ENCODE measurements at regions not wholly inside any gene's neighbourhood (a gene's known extent, or its start where the extent isn't known, plus 50 kb on each side); places are given as distances from the start of the nearest gene placed in this dataset.

DNA sequence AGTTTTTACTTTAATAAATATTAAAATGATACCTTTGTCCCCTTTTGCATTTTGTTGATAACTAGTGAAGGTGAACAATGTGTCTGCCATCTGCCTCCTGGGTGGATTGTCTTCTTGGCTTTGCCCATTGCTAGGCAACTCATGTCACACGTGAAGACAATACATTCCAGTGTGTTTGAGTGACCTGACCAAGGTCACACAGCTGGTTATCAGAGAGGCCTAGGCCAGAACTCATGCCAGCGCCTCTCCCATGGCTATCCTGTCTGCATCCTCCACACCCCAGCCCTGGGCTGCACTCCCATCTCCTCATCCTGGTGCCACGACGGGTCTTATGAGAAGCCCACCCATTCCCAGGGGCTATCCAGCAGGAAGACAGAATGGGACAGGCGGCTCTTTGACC lies 108.7 kb downstream of the PLCE1 start:
- TF ChIP-seq, protein P1, sequence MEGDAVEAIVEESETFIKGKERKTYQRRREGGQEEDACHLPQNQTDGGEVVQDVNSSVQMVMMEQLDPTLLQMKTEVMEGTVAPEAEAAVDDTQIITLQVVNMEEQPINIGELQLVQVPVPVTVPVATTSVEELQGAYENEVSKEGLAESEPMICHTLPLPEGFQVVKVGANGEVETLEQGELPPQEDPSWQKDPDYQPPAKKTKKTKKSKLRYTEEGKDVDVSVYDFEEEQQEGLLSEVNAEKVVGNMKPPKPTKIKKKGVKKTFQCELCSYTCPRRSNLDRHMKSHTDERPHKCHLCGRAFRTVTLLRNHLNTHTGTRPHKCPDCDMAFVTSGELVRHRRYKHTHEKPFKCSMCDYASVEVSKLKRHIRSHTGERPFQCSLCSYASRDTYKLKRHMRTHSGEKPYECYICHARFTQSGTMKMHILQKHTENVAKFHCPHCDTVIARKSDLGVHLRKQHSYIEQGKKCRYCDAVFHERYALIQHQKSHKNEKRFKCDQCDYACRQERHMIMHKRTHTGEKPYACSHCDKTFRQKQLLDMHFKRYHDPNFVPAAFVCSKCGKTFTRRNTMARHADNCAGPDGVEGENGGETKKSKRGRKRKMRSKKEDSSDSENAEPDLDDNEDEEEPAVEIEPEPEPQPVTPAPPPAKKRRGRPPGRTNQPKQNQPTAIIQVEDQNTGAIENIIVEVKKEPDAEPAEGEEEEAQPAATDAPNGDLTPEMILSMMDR (conservative IDR thresholded peaks at IDR 0.05; ENCODE audit: low read depth): no peak
- POLR2A ChIA-PET (ENCODE audit: low non-redundant PET): no interaction called here
- CTCF ChIA-PET: no interaction called here
- H3K27ac ChIP-seq: no peak overlapping the region
- DNase-seq (ENCODE audit: low spot score): no peak

DNA sequence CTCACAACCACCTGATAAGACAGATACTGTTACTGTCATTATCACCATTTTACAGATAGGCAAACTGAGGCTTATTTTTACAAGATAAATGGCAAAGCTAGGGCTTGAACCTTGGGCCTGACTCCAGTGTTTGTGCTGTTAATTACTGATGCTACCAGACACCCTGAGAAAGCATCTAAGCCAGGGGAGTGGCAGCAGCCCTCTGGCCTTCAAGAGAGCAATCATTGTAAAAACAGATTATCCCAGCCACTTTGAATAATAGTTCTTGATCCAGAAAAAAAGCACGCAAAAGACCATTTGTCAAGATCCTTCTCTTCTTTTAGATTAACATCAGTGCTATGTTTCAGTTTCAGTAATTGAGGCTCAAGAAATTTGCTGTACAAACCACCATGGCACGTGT lies 109.5 kb downstream of the PLCE1 start:
- CTCF ChIA-PET: no interaction called here
- TF ChIP-seq, protein P1 (conservative IDR thresholded peaks at IDR 0.05; ENCODE audit: low read depth): no peak
- POLR2A ChIA-PET (ENCODE audit: low non-redundant PET): no interaction called here
- H3K27ac ChIP-seq: no peak overlapping the region
- no peak for DNase-seq (ENCODE audit: low spot score)

DNA sequence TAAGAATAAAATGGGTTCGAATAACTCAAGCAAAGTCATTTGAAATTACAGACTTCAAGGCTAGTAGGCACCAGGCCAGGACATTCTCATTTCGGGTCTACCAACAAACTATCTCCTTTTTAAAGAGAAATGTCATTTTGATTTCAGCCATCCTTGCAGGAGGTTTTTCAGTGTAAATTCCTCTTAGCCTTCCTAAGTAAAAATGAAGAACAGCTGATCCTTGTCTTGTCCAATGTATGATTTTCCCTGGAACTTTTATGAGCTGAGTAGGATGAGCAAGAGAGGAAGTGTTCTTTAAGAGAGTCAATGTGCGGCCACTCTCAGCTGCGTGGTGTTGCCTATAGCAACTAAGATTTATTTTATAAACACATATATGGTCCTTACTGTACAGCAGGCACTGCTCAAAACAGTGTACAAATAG lies 110.1 kb downstream of the PLCE1 start:
- TF ChIP-seq, protein P1 (conservative IDR thresholded peaks at IDR 0.05; ENCODE audit: low read depth): no peak
- CTCF ChIA-PET: interaction anchor here (0.6 kb wide), 1 partner anchor 834 kb away, joined by 4 read pairs; no protein-coding TSS in a partner anchor
- DNase-seq (ENCODE audit: low spot score): no peak
- POLR2A ChIA-PET (ENCODE audit: low non-redundant PET): no interaction called here
- no peak overlapping the region for H3K27ac ChIP-seq

DNA sequence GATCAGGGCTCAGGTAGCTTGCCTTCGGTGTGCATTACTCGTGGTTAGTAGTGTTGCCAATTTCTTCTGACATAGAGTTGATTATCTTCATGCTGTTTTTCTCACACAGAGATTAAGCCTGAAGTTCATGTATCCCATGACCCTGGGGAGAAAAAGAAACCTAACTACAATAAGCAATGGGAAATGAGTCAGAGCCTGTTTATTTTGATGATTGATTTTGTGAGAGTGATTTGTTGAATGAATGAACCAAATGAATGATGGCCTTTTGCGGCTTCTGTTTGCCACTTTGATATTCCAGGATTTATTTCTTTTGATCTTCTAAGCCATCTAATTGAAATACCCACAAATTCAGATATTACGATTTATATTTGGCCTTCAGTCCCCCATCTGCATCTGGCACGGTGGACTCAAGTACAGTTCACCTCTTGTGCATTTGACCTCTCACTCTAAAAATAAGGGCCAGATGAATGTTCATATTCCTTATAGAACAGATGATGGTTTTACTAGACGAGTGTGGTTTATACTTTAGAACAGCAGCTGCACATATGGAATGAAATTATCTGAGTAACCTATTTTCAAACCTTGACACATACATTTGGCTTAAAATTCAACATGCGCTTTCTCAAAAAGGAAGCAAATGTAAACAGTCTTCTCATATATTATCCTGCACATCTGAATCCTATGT lies 110.7 kb downstream of the PLCE1 start:
- POLR2A ChIA-PET (ENCODE audit: low non-redundant PET): no interaction called here

DNA sequence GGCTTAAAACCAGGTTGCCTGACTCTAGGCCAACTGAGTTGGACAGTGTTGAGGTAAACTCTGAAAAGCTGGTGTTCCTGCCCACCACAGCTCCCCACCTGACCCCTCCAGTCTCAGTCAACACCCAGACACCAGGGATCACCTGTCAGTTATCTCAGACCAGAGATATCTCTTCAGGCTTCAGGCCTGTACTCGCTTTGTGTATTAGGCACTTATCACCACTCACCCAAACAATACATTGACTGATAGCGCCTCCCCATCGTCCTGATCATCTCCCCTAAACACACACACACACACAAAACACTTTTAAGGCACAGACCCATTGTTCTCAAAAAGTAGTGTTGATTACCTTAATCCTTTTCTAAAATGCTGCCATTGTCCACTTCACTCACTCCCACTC lies 111.5 kb downstream of the PLCE1 start:
- POLR2A ChIA-PET (ENCODE audit: low non-redundant PET): no interaction called here
- CTCF ChIA-PET: interaction anchor here (0.6 kb wide), 1 partner anchor 8 kb away, joined by 5 read pairs; no protein-coding TSS in a partner anchor
- no peak for DNase-seq (ENCODE audit: low spot score)
- TF ChIP-seq, protein P1 (conservative IDR thresholded peaks at IDR 0.05; ENCODE audit: low read depth): no peak
- H3K27ac ChIP-seq: no peak overlapping the region

More for the DNA sequence above, 110.7 kb downstream of the PLCE1 start:
- no peak for DNase-seq (ENCODE audit: low spot score)
- CTCF ChIA-PET: interaction anchor here (0.6 kb wide), 1 partner anchor 834 kb away, joined by 4 read pairs; no protein-coding TSS in a partner anchor
- no peak overlapping the region for H3K27ac ChIP-seq
- TF ChIP-seq, protein P1 (conservative IDR thresholded peaks at IDR 0.05; ENCODE audit: low read depth): no peak

DNA sequence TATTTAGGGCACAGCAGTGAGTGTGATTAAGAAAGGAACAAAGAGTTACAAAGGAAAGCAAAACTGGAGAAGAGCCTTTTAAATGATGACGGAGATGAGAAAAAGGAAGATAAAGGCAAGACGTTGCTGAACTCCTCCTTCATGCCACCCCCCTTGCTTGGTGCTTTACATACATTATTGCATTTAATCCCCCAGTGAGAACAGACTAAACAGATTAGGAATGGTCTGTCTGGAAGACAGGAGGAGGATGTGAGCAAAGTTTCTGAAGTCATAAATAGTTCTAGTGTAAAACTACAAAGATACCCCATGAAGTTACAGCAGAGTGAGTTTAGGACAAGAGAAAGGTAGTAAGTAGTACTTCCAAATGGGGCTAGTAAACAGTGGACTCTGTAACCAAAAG lies 113.5 kb downstream of the PLCE1 start:
- POLR2A ChIA-PET (ENCODE audit: low non-redundant PET): no interaction called here
- TF ChIP-seq, protein P1 (conservative IDR thresholded peaks at IDR 0.05; ENCODE audit: low read depth): no peak
- no peak overlapping the region for H3K27ac ChIP-seq
- DNase-seq (ENCODE audit: low spot score): no peak
- CTCF ChIA-PET: interaction anchor here (0.6 kb wide), 1 partner anchor 247 kb away, joined by 3 read pairs; no protein-coding TSS in a partner anchor

Measured in RWPE1 (cell line).